Neural progenitor cell (in vitro differentiated cells): ENCODE measurements at regions not wholly inside any gene's neighbourhood (a gene's known extent, or its start where the extent isn't known, plus 50 kb on each side); places are given as distances from the start of the nearest gene placed in this dataset.

Experiments
- DNase-seq: peaks from one replicate; pipeline ENCODE4 v3.0.0-alpha.2; 2016; ENCODE audit warnings: low spot score
- H2AFZ ChIP-seq: fragments of 200-600 bp; sonication (generic); replicated peaks from 2 replicates; pipeline ENCODE4 v1.6.1; 2016; ENCODE audit warnings: antibody characterized with exemption
- H3F3A ChIP-seq: fragments of 200-600 bp; sonication (generic); 2 replicates; pipeline ENCODE4 v1.6.1; 2016; ENCODE audit warnings: antibody characterized with exemption, low read depth
- H3K27ac ChIP-seq: fragments of 200-600 bp; sonication (generic); 2 replicates; pipeline ENCODE4 v1.5.1; 2016; ENCODE audit warnings: mild to moderate bottlenecking
- H3K27me3 ChIP-seq: fragments of 200-600 bp; sonication (generic); 2 replicates; pipeline ENCODE4 v1.6.1; 2016; ENCODE audit warnings: mild to moderate bottlenecking, moderate library complexity
- H3K36me3 ChIP-seq: fragments of 200-600 bp; sonication (generic); 2 replicates; pipeline ENCODE4 v1.5.1; 2016
- H3K4me1 ChIP-seq: fragments of 200-600 bp; sonication (generic); 2 replicates; pipeline ENCODE4 v1.6.1; 2016; ENCODE audit warnings: mixed run types
- H3K4me2 ChIP-seq: fragments of 200-600 bp; sonication (generic); 2 replicates; pipeline ENCODE4 v1.6.1; 2016
- H3K4me3 ChIP-seq: fragments of 200-600 bp; sonication (generic); 2 replicates; pipeline ENCODE4 v1.5.1; 2016
- H3K79me2 ChIP-seq: fragments of 200-600 bp; sonication (generic); 2 replicates; pipeline ENCODE4 v1.6.1; 2016; ENCODE audit warnings: low read depth
- H3K9ac ChIP-seq: fragments of 200-600 bp; sonication (generic); 2 replicates; pipeline ENCODE4 v1.6.1; 2016
- H3K9me3 ChIP-seq: fragments of 200-600 bp; sonication (generic); 2 replicates; pipeline ENCODE4 v1.5.1; 2016; ENCODE audit warnings: low read depth
- H4K20me1 ChIP-seq: fragments of 200-600 bp; sonication (generic); 2 replicates; pipeline ENCODE4 v1.6.1; 2016; ENCODE audit warnings: low read depth
- H3K27ac Mint-ChIP-seq: 3 replicates; pipeline ENCODE4 v1.8.0; 2021; ENCODE audit warnings: mixed read lengths
- H3K27me3 Mint-ChIP-seq: 2 replicates; pipeline ENCODE4 v1.8.0; 2022; ENCODE audit warnings: low read depth, mild to moderate bottlenecking, inconsistent platforms, moderate library complexity, mixed read lengths; ENCODE audit not compliant: insufficient read depth
- H3K36me3 Mint-ChIP-seq: 3 replicates; pipeline ENCODE4 v1.8.0; 2021; ENCODE audit warnings: mixed read lengths
- H3K4me1 Mint-ChIP-seq: 3 replicates; pipeline ENCODE4 v1.8.0; 2021; ENCODE audit warnings: mixed read lengths
- H3K4me3 Mint-ChIP-seq: 3 replicates; pipeline ENCODE4 v1.8.0; 2021; ENCODE audit warnings: mild to moderate bottlenecking, moderate library complexity, mixed read lengths
- H3K9me3 Mint-ChIP-seq: 3 replicates; pipeline ENCODE4 v1.8.0; 2020; ENCODE audit warnings: mixed read lengths
- EZH2 ChIP-seq: fragments of 200-600 bp; sonication (generic); IDR thresholded peaks from 2 replicates; pipeline ENCODE4 v1.6.1; 2017; ENCODE audit warnings: antibody characterized with exemption, mild to moderate bottlenecking, moderate library complexity
- EZH2phosphoT487 ChIP-seq: fragments of 200-600 bp; sonication (generic); IDR thresholded peaks from 2 replicates; pipeline ENCODE4 v1.6.1; 2017; ENCODE audit warnings: antibody characterized with exemption
- TF ChIP-seq, protein P1 (sequence below): fragments of 200-600 bp; sonication (generic); IDR thresholded peaks from 2 replicates; pipeline ENCODE4 v1.5.1; 2017; ENCODE audit warnings: antibody characterized with exemption, mild to moderate bottlenecking

DNA sequence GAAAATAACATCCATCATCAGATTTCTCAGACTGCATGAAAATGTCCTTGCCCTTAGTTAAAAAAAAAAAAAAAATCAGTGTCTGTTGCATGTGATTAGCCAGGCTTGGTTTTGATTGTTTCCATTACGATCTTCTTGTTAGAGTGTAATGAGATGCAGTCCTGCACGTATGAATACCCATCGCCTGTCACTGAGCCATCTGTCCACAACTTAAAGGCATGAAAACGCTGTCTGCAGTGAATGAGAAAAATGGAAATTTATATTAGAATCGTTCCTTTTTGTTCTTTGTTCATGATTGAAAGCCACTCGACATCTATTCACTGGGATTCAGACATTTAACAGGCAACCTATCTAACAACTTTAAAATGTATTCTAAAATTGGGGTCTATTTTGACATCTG, 521.7 kb upstream of the SPHKAP start:
- Mint-ChIP-seq H3K4me3 (no peak overlapping the region), H3K9me3 (no peaks in the 10 kb centered on the region), H3K27ac (no peak overlapping the region), H3K27me3 (peaks cover 2% of the 10 kb centered on the region), H3K4me1 (peaks cover 32% of the 10 kb centered on the region), H3K36me3 (no peaks in the 10 kb centered on the region)
- Histone ChIP-seq H3K27me3 (no peaks in the 10 kb centered on the region), H4K20me1 (no peaks in the 10 kb centered on the region), H3K4me2 (no peak overlapping the region), H3K79me2 (no peaks in the 10 kb centered on the region), H3K9ac (no peak overlapping the region), H3K36me3 (no peaks in the 10 kb centered on the region), H3K27ac (no peak overlapping the region), H3F3A (no peaks in the 10 kb centered on the region), H3K9me3 (no peaks in the 10 kb centered on the region), H3K4me3 (no peak overlapping the region), H2AFZ (no peak overlapping the region), H3K4me1 (peaks cover 8% of the 10 kb centered on the region)
- no peak for TF ChIP-seq EZH2
- TF ChIP-seq, protein P1, sequence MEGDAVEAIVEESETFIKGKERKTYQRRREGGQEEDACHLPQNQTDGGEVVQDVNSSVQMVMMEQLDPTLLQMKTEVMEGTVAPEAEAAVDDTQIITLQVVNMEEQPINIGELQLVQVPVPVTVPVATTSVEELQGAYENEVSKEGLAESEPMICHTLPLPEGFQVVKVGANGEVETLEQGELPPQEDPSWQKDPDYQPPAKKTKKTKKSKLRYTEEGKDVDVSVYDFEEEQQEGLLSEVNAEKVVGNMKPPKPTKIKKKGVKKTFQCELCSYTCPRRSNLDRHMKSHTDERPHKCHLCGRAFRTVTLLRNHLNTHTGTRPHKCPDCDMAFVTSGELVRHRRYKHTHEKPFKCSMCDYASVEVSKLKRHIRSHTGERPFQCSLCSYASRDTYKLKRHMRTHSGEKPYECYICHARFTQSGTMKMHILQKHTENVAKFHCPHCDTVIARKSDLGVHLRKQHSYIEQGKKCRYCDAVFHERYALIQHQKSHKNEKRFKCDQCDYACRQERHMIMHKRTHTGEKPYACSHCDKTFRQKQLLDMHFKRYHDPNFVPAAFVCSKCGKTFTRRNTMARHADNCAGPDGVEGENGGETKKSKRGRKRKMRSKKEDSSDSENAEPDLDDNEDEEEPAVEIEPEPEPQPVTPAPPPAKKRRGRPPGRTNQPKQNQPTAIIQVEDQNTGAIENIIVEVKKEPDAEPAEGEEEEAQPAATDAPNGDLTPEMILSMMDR: no peak
- TF ChIP-seq EZH2phosphoT487: no peak
- DNase-seq: no peak

DNA sequence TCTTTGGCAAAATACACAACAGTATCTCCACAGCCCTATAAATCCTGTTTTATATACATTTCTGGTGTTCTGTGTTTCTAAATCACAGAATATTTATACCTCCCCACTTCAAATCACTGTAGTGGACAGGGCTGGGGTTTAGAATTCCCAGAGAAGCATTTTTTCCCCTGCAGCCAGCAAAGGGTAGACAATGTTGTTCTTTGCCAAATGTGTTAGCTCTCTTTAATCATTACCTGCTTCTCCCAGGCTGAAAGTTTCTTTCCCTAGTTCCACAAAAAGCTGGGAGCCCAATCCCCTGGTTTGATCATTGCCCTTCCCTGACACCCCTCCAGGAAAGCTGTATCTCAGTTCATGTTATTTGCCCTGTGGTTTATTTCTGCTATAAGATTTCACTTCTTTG, 520.0 kb upstream of the SPHKAP start:
- H3K79me2 ChIP-seq: no peaks in the 10 kb centered on the region
- Mint-ChIP-seq H3K4me3 (no peak overlapping the region), H3K27me3 (no peaks in the 10 kb centered on the region), H3K9me3 (no peaks in the 10 kb centered on the region), H3K4me1 (peaks cover 28% of the 10 kb centered on the region), H3K36me3 (no peaks in the 10 kb centered on the region), H3K27ac (no peak overlapping the region)
- H3K36me3 ChIP-seq: no peaks in the 10 kb centered on the region
- H3K9ac ChIP-seq: no peak overlapping the region
- TF ChIP-seq EZH2: no peak
- TF ChIP-seq, protein P1: no peak
- no peaks in the 10 kb centered on the region for H3F3A ChIP-seq
- no peak for DNase-seq
- H3K27me3 ChIP-seq: no peaks in the 10 kb centered on the region
- no peak overlapping the region for H3K4me2 ChIP-seq
- no peak overlapping the region for H3K27ac ChIP-seq
- no peaks in the 10 kb centered on the region for H4K20me1 ChIP-seq
- peaks cover 8% of the 10 kb centered on the region for H3K4me1 ChIP-seq
- H2AFZ ChIP-seq: no peak overlapping the region
- no peaks in the 10 kb centered on the region for H3K9me3 ChIP-seq
- no peak overlapping the region for H3K4me3 ChIP-seq

DNA sequence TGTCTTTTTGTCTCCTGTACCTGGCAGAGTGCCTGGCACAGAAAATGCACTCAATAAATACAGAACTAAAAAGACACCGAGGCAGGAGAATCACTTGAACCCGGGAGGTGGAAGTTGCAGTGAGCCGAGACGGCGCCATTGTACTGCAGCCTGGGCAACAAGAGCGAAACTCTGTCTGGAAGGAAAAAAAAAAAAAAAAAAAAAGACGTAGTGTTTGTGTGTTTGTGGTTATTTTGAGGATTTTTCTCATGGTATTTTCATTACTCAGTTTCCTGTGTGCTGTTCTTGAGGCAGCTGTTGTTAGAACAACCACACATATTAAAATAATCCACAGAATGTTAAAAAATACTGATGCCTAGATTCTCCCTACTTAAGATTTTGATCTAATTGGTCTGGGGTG, 519.2 kb upstream of the SPHKAP start:
- H2AFZ ChIP-seq: no peak overlapping the region
- no peak overlapping the region for H3K4me2 ChIP-seq
- no peaks in the 10 kb centered on the region for H3K9me3 ChIP-seq
- Mint-ChIP-seq H3K27ac (no peak overlapping the region), H3K27me3 (no peaks in the 10 kb centered on the region), H3K9me3 (no peaks in the 10 kb centered on the region), H3K4me3 (no peak overlapping the region), H3K4me1 (peaks cover 21% of the 10 kb centered on the region), H3K36me3 (no peaks in the 10 kb centered on the region)
- no peak overlapping the region for H3K27ac ChIP-seq
- DNase-seq: no peak
- H3K79me2 ChIP-seq: no peaks in the 10 kb centered on the region
- no peaks in the 10 kb centered on the region for H3F3A ChIP-seq
- no peaks in the 10 kb centered on the region for H3K27me3 ChIP-seq
- H3K4me1 ChIP-seq: peaks cover 5% of the 10 kb centered on the region
- no peak overlapping the region for H3K4me3 ChIP-seq
- TF ChIP-seq EZH2phosphoT487 (no peak), EZH2 (no peak)
- no peaks in the 10 kb centered on the region for H3K36me3 ChIP-seq
- H4K20me1 ChIP-seq: no peaks in the 10 kb centered on the region
- no peak overlapping the region for H3K9ac ChIP-seq

DNA sequence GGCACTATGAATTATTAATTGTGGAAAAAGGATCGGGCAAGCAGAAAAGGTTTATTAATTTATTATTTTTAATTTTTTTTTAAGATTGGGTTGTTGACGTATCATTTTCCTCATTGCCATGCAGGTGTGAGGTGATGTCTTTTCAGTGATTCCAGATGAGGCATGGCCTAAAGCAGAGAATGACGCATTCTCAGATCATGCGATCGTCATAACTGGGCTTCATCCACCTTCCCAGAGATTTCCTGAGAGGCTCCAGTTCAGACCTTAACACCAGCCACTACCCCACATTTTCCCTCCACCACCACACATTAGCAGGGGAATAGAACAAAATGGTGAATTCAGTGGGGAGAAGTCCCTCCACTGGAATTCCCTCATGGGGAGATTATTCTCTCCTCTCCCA, 518.4 kb upstream of the SPHKAP start:
- Mint-ChIP-seq H3K27ac (no peak overlapping the region), H3K27me3 (peaks cover 2% of the 10 kb centered on the region), H3K9me3 (no peaks in the 10 kb centered on the region), H3K4me1 (peaks cover 13% of the 10 kb centered on the region), H3K36me3 (no peaks in the 10 kb centered on the region), H3K4me3 (no peak overlapping the region)
- Histone ChIP-seq H3K4me3 (no peak overlapping the region), H4K20me1 (no peaks in the 10 kb centered on the region), H3K4me2 (no peak overlapping the region), H3F3A (no peaks in the 10 kb centered on the region), H3K27me3 (no peaks in the 10 kb centered on the region), H3K9me3 (no peaks in the 10 kb centered on the region), H2AFZ (no peak overlapping the region), H3K4me1 (no peaks in the 10 kb centered on the region), H3K36me3 (no peaks in the 10 kb centered on the region), H3K9ac (no peak overlapping the region), H3K27ac (no peak overlapping the region), H3K79me2 (no peaks in the 10 kb centered on the region)
- TF ChIP-seq EZH2 (no peak), EZH2phosphoT487 (no peak)
- TF ChIP-seq, protein P1: no peak
- no peak for DNase-seq
